ENCODE measurements at regions not wholly inside any gene's neighbourhood (a gene's known extent, or its start where the extent isn't known, plus 50 kb on each side); places are given as distances from the start of the nearest gene placed in this dataset.

DNA sequence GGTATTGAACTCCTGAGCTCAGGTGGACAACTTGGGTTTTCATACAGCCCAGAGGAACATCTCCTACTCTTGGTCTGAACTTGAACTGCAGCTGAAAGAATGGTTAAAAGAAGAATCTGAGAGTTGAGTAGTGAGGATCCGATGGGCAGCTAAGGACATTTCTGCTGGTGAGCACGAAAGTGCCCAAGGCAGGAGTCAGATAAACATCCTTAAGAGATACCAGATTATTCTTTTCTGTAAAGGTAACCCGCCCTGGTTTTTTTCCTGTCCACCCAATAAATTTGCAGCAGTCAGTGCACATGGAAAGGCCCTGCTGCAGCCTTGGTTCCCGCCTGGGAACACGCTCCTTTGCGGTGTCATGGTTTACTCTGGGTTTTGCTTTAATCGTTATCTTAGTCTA is 78.4 kb upstream of the ARHGEF7 start:
- TF ChIP-seq, protein P1, sequence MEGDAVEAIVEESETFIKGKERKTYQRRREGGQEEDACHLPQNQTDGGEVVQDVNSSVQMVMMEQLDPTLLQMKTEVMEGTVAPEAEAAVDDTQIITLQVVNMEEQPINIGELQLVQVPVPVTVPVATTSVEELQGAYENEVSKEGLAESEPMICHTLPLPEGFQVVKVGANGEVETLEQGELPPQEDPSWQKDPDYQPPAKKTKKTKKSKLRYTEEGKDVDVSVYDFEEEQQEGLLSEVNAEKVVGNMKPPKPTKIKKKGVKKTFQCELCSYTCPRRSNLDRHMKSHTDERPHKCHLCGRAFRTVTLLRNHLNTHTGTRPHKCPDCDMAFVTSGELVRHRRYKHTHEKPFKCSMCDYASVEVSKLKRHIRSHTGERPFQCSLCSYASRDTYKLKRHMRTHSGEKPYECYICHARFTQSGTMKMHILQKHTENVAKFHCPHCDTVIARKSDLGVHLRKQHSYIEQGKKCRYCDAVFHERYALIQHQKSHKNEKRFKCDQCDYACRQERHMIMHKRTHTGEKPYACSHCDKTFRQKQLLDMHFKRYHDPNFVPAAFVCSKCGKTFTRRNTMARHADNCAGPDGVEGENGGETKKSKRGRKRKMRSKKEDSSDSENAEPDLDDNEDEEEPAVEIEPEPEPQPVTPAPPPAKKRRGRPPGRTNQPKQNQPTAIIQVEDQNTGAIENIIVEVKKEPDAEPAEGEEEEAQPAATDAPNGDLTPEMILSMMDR (conservative IDR thresholded peaks at IDR 0.05; ENCODE audit: low read length), result no peak
- no peak for DNase-seq (ENCODE audit: low read depth)
- H3K4me3 ChIP-seq (ENCODE audit: low read length), result no peak overlapping the region

DNA sequence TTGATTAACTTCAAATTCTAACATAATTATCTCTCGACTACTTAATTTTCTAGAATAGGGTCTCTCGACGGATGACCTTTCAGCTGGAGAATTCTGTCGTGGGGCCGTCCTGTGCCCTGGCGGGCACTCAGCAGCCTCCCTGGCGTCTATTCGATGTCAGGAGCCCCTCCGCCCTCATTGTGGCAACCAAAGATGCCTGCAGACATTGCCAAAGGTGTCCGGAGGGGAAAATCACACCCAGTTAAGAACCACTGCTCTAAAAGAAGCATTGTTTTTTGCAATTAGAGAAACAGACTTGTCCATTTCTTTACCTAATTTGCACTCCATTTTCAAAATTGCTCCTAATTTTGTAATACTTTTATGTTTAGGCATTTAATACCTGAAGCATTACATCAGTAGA is 79.2 kb upstream of the ARHGEF7 start:
- TF ChIP-seq, protein P1 (conservative IDR thresholded peaks at IDR 0.05; ENCODE audit: low read length), result no peak
- no peak overlapping the region for H3K4me3 ChIP-seq (ENCODE audit: low read length)
- no peak for DNase-seq (ENCODE audit: low read depth)

DNA sequence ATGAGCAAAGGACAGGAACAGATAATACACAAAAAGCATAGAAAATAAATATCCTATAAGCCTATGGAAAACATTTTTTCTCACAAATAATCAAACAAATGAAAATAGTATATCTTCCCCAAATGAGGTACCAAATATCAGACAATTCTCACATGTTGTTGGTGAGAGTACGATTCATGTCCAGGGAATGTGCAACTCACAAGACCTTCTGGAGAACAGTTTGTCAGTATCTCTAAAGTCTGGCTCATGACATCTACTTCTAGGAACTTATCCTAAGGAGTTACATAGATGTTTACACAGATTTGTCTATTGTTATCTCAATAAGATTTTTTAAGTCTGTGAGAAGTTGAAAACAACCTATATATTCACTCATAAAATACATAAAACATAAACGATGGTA is 80.3 kb upstream of the ARHGEF7 start:
- DNase-seq (ENCODE audit: low read depth), result peak; percentile 53
- TF ChIP-seq, protein P1 (conservative IDR thresholded peaks at IDR 0.05; ENCODE audit: low read length), result no peak
- no peak overlapping the region for H3K4me3 ChIP-seq (ENCODE audit: low read length)

DNA sequence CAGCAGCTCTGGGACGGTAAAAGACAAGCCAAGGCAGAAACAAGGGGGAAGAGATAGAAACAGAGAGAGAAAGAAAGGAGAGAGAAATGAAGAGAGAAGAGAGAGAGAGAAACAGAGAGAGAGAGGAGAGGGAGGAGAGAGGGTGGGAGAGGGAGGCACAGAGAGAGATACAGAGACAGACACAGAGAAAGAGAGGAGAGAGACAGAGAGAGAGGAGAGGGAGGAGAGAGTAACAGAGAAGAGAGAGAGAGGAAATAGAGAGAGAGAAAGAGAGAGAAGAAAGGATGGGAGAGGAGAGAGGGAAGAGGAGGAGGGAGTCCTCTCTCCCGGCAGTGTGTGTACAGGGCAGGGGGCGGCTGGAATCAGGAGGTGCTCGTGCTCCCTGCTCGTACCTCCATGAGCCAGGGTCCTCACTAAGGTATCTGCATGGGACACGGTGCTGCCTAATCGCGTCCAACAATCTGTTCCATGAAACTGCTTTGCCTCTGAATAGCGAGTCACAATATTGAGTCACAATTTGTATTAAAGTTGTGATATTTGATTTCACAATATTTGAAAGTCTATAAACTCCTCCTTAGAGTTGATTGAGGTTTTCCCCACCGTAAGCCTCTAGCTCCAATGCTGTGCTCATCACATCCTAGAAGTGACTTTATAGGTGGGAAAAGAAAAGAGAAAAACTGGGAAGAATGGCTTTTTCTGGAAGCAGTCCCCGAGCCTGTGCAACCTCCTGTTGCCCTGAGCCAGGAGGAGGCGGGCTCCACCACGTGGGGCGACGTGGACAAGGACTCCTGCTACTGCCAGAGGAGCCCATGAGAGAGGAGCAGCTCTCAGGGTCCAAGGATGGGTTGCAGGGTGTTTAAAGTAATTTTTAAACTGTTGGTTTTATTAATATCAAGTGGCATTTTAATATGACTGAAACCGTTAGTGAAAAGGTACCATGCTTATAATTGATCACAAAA is 81.7 kb upstream of the ARHGEF7 start:
- TF ChIP-seq, protein P1 (conservative IDR thresholded peaks at IDR 0.05; ENCODE audit: low read length), result no peak
- H3K4me3 ChIP-seq (ENCODE audit: low read length), result no peak overlapping the region
- DNase-seq (ENCODE audit: low read depth), result peak; percentile 25

DNA sequence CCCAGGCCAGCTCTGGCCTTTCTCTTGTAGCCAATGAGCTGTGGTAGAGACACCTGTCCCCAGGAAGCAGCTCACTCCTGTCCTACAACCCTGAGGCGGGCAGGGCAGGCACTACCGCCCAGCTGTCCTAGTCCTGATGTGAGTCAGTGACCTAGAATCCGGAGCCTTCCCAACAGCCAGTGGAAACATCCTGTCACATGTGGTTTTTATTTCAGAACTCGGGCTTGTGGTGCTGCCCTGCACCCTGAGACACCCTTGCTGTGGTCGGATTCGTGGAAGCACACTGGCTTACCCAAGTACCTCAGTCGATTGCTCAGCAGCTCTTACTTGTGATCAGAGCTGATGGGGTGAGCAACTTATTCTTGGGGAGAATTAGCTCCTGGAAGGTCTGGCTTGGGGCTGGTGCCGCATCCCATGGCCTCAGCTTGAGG is 83.6 kb upstream of the ARHGEF7 start:
- DNase-seq (ENCODE audit: low read depth), result peak; percentile 95
- no peak overlapping the region for H3K4me3 ChIP-seq (ENCODE audit: low read length)

DNA sequence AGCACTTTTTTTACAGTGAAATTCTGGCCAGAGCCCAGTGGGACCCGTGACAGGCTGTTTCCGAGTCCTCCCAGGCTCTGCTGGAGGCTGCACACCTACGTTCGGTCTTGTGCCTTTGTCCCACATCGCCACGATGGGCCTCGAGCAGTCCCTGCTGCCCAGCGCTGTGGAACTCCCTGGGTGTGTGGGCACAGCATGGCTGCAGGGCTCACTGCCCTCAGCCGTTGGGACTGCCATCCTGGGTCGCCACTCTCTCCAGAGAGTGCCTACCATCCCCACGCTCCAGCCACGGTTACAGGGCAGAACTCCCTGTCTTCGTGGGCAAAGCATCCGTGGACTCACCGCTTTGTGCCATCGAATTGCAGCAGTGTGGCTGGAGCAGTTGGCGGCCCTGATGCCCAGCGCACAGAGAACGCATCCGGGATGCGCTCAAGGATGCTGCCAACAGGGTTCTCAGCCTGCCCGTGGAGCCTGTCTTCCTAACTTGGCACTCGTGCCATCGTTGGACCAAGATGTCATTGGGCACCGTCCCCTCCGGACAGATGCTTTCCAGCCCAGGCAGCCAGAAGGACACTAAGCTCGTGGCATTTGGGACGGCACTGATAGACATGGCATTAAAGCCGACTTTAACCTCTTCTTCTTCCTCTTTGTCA is 85.0 kb upstream of the ARHGEF7 start:
- TF ChIP-seq, protein P1 (conservative IDR thresholded peaks at IDR 0.05; ENCODE audit: low read length), result no peak
- no peak for DNase-seq (ENCODE audit: low read depth)
- H3K4me3 ChIP-seq (ENCODE audit: low read length), result no peak overlapping the region

More for the DNA sequence above, 83.6 kb upstream of the ARHGEF7 start:
- TF ChIP-seq, protein P1 (conservative IDR thresholded peaks at IDR 0.05; ENCODE audit: low read length), result no peak

Measured in AG10803 (cell line).